GM21717 (cell line): ENCODE measurements at regions not wholly inside any gene's neighbourhood (a gene's known extent, or its start where the extent isn't known, plus 50 kb on each side); places are given as distances from the start of the nearest gene placed in this dataset.
A peak's percentile ranks its signal among the peaks of the same experiment; 100 is the strongest.
"Not testable (repeated sequence)": the region's sequence is repeated elsewhere in the genome, so short reads cannot be mapped to it uniquely, and the experiment has no call there.

ENCODE experiments used
- ATAC-seq: cut with Tn5 transposase; IDR thresholded peaks from one replicate; pipeline ENCODE4 v1.9.1; 2021; ENCODE audit warnings: mild to moderate bottlenecking, moderate library complexity; ENCODE audit not compliant: unreplicated experiment

DNA sequence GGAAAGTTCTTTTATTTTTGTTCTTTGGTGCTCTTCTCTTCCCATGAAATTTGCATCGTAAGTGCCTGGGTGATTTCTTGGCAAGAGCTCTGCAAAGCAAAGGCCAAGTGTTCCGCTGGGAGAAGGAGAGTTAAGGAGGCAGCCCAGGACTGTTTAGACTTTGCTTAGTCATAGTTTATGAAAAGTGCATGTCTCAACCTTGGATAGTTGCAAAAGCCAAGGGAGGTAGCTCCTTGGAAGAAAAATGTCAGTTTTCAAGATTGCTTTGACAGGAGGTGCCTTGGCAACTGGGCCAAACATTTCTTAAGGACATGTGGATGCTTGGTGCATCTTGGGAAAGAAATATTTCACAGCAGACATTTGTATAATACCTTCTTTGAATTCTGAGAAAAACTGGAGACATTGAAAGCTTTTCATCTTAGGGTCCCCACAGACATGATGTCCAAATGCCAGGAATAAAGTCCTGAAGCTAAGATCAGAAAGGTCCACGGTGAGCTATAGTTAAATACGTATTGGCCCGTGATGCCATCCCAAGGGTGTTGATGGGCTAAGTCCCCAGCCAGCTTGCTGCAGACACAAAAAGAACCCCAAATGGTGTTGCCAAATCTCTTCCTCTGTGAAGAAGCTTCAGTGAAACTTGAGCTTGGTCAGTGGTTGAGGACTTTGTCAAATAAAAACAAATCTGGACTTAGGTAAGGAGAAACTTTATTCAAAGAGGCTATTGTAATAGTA is 96.3 kb upstream of the THUMPD2 start:
- ATAC-seq, result no peak

DNA sequence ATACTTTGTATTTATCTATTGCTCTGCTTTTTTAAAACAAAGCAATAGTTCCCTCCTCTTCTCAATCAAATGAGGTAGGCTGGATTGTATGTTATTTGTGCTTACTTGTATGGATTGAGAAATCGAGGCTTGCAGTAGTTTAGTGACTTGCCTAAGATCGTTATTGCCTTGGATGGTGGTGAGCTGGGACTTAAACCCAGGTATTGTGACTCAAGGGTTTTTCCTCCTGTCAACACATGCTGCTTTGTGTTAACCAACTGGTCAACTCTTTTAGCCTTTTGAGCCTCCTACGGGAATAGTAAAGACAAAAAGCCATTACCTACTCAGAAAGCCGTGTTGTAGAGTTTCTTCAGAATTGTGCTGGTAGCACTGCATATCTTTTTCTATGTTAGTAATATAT is 95.2 kb upstream of the THUMPD2 start:
- no peak for ATAC-seq

- ATAC-seq, result no peak
These were observed 94.5 kb upstream of the THUMPD2 start for GRCh38 chr2:39873586-39873985.

- ATAC-seq, result no peak
These were observed 93.7 kb upstream of the THUMPD2 start for GRCh38 chr2:39872748-39873147.

DNA sequence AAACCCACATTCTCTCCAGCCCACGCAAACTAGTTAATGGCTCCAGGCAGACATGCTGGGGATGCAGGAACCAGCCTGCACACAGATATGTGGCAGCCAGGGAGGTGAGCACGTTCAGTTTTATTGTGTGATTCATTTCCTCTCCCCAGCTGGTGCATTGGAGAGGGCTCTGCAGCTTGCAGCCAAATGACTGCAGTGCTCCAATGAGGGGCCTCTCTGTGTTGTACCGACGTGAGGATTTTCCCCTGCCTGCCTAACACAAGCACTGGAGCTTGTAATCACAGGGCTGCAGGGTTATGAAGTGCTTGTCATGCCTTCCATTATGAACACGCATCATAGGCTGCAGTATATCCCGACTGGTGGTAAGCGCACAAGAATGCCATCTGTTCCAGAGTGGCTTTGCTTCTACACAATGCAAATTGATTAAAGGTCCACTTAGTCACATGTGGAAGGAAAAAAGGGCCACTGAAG is 92.3 kb upstream of the THUMPD2 start:
- no peak for ATAC-seq

DNA sequence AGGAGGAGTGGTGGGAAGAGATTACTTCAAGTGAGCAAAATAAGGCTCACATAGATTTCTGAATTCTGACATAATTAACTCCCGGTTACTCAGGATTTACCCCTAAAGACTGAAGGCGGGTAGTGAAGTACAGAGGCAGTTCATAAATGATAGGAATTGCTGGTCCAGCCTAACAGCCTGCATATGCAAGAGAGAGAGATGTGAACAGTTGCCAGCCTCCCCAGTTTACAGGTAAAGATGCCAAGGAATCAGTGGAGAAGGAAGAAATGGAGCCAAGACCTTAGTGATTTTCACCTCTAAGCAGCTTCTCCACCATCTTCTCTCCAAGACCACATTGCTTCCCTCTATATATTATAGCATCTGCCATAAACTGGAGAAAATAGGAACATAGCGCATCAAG is 91.8 kb upstream of the THUMPD2 start:
- ATAC-seq, result no peak

DNA sequence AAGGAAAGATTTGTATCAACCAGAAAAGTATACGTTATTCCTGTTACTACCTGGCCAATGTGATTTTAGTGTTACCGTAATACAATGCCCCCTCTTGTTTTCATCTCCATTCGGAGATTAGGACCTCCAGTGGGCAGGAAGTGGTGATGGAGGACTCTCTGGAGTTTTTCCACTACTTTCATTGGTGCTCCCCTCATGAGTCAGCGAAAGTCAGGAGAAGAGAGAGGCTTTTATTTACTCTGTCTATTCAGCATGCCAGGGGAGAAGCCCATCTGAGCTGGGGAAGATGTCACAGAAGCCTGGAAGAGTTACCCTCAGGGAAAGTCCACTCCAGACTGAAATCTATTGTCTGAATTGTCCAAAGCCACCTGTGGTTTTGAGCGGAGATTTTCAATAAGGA is 88.2 kb upstream of the THUMPD2 start:
- ATAC-seq, result no peak

GRCh38 chr2:39865751-39866150 is 86.7 kb upstream of the THUMPD2 start:
- ATAC-seq, result no peak

DNA sequence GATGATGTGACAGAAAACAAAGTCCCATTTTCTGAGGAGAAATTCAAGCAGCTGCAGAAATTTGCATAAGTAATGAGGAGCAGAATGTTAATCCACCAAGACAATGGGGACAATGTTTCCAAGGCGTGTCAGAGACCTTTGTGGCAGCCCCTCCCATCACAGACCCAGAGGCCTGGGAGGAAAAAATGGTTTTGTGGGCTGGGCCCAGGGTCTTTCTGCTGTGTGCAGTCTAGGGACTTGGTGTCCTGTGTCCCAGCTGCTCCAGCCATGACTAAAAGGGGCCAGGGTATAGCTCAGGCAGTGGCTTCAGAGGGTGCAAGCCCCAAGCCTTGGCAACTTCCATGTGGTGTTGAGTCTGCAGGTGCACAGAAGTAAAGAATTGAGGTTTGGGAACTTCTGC is 84.6 kb upstream of the THUMPD2 start:
- ATAC-seq, result not testable (repeated sequence)

DNA sequence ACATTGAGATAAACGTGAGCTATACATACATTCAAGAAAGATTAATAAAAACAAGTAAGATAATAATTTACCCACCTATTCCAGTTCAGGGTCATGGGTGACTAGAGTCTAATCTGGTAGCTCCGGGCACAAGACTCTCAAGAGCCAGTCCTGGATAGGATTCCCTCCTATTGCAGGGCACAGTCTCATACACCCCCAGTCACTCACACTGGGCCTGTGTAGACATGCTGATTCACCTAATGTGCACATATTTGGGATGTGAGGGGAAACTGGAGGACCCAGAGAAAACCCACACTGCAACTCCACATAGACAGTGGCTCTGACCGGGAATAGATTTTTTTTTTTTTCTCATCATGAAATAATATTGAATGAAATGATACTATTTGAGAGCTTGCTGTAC is 81.5 kb upstream of the THUMPD2 start:
- ATAC-seq, result no peak

DNA sequence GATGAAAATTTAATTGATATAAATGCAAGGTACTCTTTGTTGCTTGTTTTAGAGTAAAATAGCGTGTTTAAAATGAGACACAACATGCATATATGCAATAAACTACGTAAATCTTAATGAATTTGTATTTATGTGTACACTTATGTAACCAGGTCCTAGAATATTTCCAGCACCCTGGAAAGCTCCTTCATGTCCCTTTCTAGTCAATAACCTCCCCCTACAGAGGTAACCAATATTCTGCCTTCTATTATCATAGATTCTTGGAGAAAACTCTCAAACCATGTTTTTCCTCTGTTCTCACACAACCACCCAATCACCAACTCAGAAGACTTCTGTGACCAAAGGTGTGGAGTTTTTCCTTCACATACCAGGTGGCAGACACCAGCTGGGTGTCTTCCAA is 79.6 kb upstream of the THUMPD2 start:
- no peak for ATAC-seq

DNA sequence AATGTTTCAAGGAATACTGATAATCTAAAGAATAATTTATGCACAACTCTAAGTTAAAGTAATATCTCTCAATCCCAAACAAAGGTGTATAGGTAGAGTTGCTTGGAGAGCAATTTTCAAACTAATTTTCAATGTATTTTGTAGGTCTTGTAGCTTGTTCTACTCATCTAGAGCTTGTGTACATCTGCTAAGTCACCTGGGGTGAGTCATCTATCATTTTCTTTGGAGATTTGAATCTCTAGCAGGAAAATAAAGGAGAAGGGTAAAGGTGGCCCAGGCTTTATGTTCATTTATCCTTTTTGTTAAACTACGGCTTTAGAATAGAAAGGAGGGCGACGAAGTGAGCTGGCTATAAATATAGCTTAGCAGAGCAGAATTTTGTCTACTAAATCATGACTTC is 76.8 kb upstream of the THUMPD2 start:
- ATAC-seq, result no peak

DNA sequence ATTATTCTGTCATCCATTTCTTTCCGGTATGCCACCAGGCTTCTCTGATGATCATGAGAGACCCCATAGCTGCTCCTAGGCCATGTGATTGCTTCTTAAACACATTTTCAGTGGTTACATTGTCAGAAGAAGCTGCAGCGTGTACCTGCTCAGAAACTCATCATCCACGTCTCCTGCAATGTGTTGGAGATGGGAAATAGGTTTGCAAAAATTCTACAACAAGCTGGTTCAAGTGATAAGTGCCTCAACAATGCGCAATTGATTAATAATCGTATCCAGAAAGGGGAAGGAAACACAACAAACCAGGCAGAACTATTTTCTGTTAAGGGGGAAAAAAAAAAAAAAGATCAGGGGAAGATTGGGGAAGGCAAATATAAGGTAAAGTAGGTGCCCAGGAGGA is 75.7 kb upstream of the THUMPD2 start:
- no peak for ATAC-seq

GRCh38 chr2:39852831-39853230 is 73.8 kb upstream of the THUMPD2 start:
- no peak for ATAC-seq

DNA sequence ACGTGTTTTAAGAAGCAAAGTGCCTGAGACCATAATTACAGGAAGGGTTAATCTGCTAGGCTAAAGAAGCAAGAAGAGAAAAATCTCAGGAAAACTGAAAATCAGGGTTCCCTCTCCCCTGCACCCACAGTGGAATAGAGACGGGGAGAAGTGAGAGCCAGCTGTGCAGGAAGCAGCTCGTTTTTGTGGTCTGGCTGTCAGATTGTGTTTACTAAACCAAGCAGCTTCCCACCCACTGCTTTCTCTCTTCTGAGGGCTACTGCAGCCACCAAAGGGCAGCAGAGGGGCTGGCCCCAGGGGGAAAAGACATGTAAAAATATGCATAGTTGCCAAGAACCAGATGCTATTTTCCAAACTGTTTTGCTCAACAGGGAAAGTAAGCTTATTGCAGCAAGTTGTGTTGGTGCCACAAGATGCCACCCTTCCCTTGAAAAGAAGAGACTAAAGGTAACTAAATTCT is 72.6 kb upstream of the THUMPD2 start:
- ATAC-seq, result peak; percentile 90

DNA sequence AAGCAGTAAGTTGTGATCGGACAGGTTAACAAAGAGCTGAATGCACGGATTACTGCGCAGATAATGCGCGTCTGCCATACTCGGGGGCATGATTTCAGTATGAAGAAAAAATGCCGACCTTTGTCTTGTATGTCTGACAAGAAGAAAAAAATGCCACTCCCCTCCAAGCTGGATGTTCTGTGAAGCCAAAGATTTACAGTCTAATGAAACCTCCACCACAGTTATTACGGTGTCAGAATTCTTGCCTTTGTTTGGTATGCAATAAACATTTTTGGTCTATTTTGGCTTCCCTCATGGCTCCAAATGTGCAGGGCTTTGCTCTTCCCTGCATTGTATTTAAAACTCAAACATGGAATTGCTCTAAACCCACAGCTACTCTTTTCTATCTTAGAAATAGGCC is 72.2 kb upstream of the THUMPD2 start:
- ATAC-seq, result no peak

DNA sequence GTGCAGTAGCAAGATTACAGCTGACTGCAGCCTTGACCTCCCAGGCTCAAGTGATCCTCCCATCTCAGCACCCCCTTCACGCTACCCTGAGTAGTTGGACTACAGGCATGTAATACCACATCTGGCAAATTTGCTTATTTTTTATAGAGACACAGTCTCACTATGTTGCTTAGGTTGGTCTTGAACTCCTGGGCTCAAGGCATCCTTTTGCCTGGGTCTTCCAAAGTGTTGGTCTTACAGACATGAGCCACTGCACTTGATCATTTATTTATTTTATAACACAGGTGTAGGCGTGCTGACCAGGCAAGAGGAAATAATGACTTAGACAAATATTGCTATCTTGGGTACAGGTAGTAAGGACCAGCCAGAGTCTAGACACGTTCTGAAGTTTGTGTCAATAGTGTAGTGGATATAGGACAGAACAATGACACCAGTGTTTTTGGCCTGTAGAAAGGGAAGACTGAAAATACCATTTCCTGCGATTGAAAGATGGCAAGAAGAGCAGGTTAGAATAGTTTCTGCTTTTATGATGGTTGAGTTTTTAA is 71.0 kb upstream of the THUMPD2 start:
- no peak for ATAC-seq

GRCh38 chr2:39849064-39849463 is 70.0 kb upstream of the THUMPD2 start:
- ATAC-seq, result no peak

DNA sequence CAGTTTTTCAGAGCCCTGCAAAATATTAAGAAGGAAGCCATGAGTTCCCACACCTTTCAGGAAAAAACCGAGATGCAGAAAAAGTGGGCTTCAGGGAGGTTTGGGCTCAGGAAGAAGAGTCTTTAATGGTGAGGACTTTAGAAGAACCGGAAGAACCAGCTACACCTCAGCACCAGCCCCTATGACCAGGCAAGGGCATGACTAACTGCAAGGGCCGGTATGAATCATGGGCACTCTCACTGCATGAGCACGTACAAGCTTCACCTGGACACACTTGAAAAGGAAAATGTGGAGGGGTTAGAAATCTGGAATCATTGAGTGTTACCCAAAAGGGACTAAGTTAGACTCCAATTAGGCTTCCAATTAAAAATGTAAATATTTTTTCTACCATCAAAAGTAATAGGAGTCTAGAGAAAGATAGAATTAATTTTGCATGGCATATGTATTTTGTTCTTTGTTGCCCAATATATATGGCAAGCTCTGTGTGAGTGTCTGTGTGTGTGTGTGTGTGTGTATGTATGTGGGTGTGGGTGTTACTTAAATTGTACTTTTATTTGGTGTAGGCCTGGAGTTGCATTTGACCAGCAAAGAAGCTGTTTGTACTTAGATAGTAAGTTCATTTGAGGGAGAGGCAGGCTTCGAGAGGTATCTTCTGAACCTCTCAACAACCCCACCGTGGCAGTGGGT is 66.5 kb upstream of the THUMPD2 start:
- no peak for ATAC-seq

DNA sequence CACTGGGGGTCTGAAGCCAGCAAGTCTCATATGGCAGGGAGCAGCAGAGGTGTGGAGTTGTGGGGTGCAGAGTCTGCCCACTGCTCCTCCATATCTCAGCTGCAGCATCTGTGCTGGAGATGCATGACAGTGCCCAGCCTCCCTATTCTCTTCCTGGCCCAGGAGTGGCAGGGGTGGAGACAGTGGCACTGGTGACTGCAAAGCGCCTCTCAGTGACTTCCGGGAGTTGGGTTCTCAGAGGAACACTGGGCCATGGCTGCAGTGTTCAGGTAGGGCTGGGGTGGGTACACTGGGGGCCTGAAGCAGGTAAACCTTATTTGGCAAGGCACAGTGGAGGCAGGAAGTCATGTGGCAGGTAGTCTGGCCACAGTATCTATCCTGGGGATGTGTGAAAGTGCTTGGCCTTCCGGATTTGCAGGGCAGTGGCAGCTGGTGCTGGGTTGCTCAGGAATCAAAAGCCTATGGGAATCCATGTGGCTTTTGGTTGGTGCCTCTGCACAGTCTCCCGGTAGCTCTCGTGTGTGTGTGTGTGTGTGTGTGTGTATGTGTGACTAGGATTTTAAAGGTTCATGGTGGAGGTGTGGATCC is 60.3 kb upstream of the THUMPD2 start:
- ATAC-seq, result no peak

DNA sequence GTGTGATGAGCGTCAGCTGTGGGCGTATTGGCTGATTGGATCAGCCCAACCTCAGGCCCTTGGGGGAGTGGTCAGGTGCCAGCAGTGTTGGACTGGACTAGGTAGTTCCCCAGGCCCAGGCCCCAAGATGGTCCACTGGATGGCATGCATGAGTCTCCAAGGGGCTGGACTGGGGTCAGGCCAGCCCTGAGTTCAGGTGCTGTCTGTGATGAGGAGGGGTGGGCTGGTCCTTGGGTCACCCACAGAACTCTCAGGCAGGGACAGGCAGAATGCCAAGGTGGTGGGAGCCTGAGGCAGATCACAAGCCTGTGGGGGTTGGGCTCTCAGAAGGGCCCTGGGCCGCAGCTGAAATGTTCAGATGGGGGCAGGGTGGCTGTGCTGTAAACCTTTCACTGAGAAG is 59.5 kb upstream of the THUMPD2 start:
- ATAC-seq, result no peak
